Neural cell (in vitro differentiated cells): ENCODE measurements at regions not wholly inside any gene's neighbourhood (a gene's known extent, or its start where the extent isn't known, plus 50 kb on each side); places are given as distances from the start of the nearest gene placed in this dataset.

Experiments used
- CTCF ChIP-seq: fragments of 450-650 bp; IDR thresholded peaks from 2 replicates; pipeline ENCODE4 v1.5.1; 2014; ENCODE audit warnings: antibody characterized with exemption, mild to moderate bottlenecking, moderate library complexity; ENCODE audit not compliant: poor library complexity, severe bottlenecking
- EP300 ChIP-seq: fragments of 450-650 bp; conservative IDR thresholded peaks from 2 replicates; pipeline ENCODE4 v1.6.1; 2014; ENCODE audit warnings: antibody characterized with exemption, mild to moderate bottlenecking, moderate library complexity; ENCODE audit not compliant: poor library complexity, severe bottlenecking
- MXI1 ChIP-seq: fragments of 450-650 bp; conservative IDR thresholded peaks from 2 replicates; pipeline ENCODE4 v1.6.1; 2014; ENCODE audit warnings: antibody characterized with exemption, mild to moderate bottlenecking; ENCODE audit not compliant: poor library complexity, severe bottlenecking
- POLR2AphosphoS5 ChIP-seq: IDR thresholded peaks from 2 replicates; pipeline ENCODE4 v1.6.1; 2012
- RAD21 ChIP-seq: fragments of 450-650 bp; conservative IDR thresholded peaks from 2 replicates; pipeline ENCODE4 v1.6.1; 2014; ENCODE audit warnings: antibody characterized with exemption, mild to moderate bottlenecking, moderate library complexity
- SMC3 ChIP-seq: fragments of 450-650 bp; conservative IDR thresholded peaks from 2 replicates; pipeline ENCODE4 v1.6.1; 2014; ENCODE audit warnings: antibody characterized with exemption, mild to moderate bottlenecking, moderate library complexity; ENCODE audit not compliant: poor library complexity
- TAF1 ChIP-seq: IDR thresholded peaks from 2 replicates; pipeline ENCODE4 v1.6.1; 2012; ENCODE audit warnings: low read depth
- TF ChIP-seq, protein P1 (sequence below): IDR thresholded peaks from 2 replicates; pipeline ENCODE4 v1.6.1; 2012; ENCODE audit warnings: borderline replicate concordance

DNA sequence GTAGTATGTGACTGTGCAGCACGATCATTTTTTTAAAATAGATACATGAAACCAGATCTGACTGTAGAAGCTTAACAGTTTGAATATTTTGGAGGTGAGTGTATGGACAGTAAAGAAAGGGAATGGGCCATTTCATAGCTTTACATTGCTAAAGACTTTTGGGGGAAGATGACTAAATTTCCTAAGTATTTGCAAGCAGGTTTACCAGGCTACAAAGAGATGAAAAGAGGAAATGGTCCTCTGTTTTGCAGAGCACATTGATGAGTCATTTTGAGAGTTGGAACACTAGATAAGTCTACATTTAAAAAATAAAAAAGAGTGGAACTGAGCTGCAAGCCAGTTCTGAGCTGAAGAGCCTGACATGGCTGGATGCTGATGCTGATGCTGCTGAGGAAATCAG lies 115.7 kb upstream of the LRATD1 start:
- TF ChIP-seq, protein P1, sequence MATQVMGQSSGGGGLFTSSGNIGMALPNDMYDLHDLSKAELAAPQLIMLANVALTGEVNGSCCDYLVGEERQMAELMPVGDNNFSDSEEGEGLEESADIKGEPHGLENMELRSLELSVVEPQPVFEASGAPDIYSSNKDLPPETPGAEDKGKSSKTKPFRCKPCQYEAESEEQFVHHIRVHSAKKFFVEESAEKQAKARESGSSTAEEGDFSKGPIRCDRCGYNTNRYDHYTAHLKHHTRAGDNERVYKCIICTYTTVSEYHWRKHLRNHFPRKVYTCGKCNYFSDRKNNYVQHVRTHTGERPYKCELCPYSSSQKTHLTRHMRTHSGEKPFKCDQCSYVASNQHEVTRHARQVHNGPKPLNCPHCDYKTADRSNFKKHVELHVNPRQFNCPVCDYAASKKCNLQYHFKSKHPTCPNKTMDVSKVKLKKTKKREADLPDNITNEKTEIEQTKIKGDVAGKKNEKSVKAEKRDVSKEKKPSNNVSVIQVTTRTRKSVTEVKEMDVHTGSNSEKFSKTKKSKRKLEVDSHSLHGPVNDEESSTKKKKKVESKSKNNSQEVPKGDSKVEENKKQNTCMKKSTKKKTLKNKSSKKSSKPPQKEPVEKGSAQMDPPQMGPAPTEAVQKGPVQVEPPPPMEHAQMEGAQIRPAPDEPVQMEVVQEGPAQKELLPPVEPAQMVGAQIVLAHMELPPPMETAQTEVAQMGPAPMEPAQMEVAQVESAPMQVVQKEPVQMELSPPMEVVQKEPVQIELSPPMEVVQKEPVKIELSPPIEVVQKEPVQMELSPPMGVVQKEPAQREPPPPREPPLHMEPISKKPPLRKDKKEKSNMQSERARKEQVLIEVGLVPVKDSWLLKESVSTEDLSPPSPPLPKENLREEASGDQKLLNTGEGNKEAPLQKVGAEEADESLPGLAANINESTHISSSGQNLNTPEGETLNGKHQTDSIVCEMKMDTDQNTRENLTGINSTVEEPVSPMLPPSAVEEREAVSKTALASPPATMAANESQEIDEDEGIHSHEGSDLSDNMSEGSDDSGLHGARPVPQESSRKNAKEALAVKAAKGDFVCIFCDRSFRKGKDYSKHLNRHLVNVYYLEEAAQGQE: no peak
- no peak for TF ChIP-seq RAD21
- no peak for TF ChIP-seq CTCF
- no peak for TF ChIP-seq MXI1
- no peak for TF ChIP-seq EP300
- no peak for TF ChIP-seq POLR2AphosphoS5
- TF ChIP-seq SMC3: no peak
- TF ChIP-seq TAF1: no peak
